OCI-LY7 (cell line): ENCODE measurements at regions not wholly inside any gene's neighbourhood (a gene's known extent, or its start where the extent isn't known, plus 50 kb on each side); places are given as distances from the start of the nearest gene placed in this dataset.

Experiments
- BruUV-seq: library from RNA; stranded (reverse); fragments of 400-500 nt; replicated peaks from 2 replicates; lab custom pipeline; 2021; lab: Mats Ljungman, UMichigan
- CTCF ChIA-PET: fragments of 300-600 bp; sonication (Branson Sonifier 250); formaldehyde crosslinking; loops from one replicate; lab custom pipeline; 2022; ENCODE audit warnings: antibody characterized with exemption; ENCODE audit not compliant: unreplicated experiment; lab: Charles Lee
- POLR2A ChIA-PET: fragments of 300-600 bp; sonication (Branson Sonifier 250); formaldehyde crosslinking; loops from one replicate; lab custom pipeline; 2022; ENCODE audit warnings: antibody characterized with exemption; lab: Charles Lee
- DNase-seq: peaks from one replicate; pipeline ENCODE4 v3.0.0-alpha.2; 2015; ENCODE audit warnings: low spot score
- H2AFZ ChIP-seq: fragments of 200-600 bp; sonication (generic), shearing (Covaris generic); 2 replicates; pipeline ENCODE4 v1.6.1; 2014; ENCODE audit warnings: mild to moderate bottlenecking, antibody characterized with exemption, low read length, moderate library complexity
- H3K27ac ChIP-seq: fragments of 200-600 bp; sonication (generic); 2 replicates; pipeline ENCODE4 v1.5.1; 2014; ENCODE audit warnings: mixed run types, low read depth, mild to moderate bottlenecking, moderate library complexity, low read length, inconsistent platforms; ENCODE audit not compliant: poor library complexity, severe bottlenecking
- H3K36me3 ChIP-seq: fragments of 200-600 bp; sonication (generic); 2 replicates; pipeline ENCODE4 v1.6.1; 2014; ENCODE audit warnings: mild to moderate bottlenecking, antibody characterized with exemption, low read length, moderate library complexity, mixed read lengths; ENCODE audit not compliant: insufficient read depth
- H3K4me1 ChIP-seq: fragments of 200-600 bp; sonication (generic); 2 replicates; pipeline ENCODE4 v1.5.1; 2014; ENCODE audit warnings: mild to moderate bottlenecking, low read length; ENCODE audit not compliant: insufficient read depth, poor library complexity, severe bottlenecking
- H3K4me2 ChIP-seq: fragments of 200-600 bp; sonication (generic); 2 replicates; pipeline ENCODE4 v1.6.1; 2014; ENCODE audit warnings: mild to moderate bottlenecking, low read length
- H3K4me3 ChIP-seq: fragments of 200-600 bp; sonication (generic); 2 replicates; pipeline ENCODE4 v1.5.1; 2014; ENCODE audit warnings: mild to moderate bottlenecking, low read depth, low read length; ENCODE audit not compliant: poor library complexity, severe bottlenecking
- H3K79me2 ChIP-seq: fragments of 200-600 bp; sonication (generic); 2 replicates; pipeline ENCODE4 v1.6.1; 2016; ENCODE audit warnings: low read depth, mild to moderate bottlenecking, low read length, moderate library complexity, mixed read lengths; ENCODE audit not compliant: insufficient read depth
- H3K9me2 ChIP-seq: fragments of 200-600 bp; sonication (generic); 2 replicates; pipeline ENCODE4 v1.6.1; 2016; ENCODE audit warnings: mild to moderate bottlenecking, low read length, mixed read lengths; ENCODE audit not compliant: insufficient read depth
- H3K9me3 ChIP-seq: fragments of 200-600 bp; sonication (generic); 2 replicates; pipeline ENCODE4 v1.6.1; 2014; ENCODE audit warnings: mild to moderate bottlenecking, mixed run types, low read length, mixed read lengths
- H4K20me1 ChIP-seq: fragments of 200-600 bp; sonication (generic); 2 replicates; pipeline ENCODE4 v1.6.1; 2014; ENCODE audit warnings: mild to moderate bottlenecking, antibody characterized with exemption, low read length, moderate library complexity, mixed read lengths; ENCODE audit not compliant: insufficient read depth
- CTCF ChIP-seq: fragments of 200-600 bp; sonication (generic); conservative IDR thresholded peaks from 2 replicates; pipeline ENCODE4 v1.5.1; 2014; ENCODE audit warnings: mild to moderate bottlenecking, antibody characterized with exemption, low read length, moderate library complexity, mixed read lengths
- EZH2phosphoT487 ChIP-seq: fragments of 200-600 bp; sonication (generic); IDR thresholded peaks from 2 replicates; pipeline ENCODE4 v1.6.1; 2018; ENCODE audit warnings: low read depth, borderline replicate concordance, mild to moderate bottlenecking, mixed run types, antibody characterized with exemption, low read length, moderate library complexity, mixed read lengths
- intact Hi-C: fragments of 100-400 bp; cut with micrococcal nuclease; formaldehyde crosslinking; loops from one replicate; pipeline ENCODE4 v1.10.0; 2022; ENCODE audit not compliant: unreplicated experiment

DNA sequence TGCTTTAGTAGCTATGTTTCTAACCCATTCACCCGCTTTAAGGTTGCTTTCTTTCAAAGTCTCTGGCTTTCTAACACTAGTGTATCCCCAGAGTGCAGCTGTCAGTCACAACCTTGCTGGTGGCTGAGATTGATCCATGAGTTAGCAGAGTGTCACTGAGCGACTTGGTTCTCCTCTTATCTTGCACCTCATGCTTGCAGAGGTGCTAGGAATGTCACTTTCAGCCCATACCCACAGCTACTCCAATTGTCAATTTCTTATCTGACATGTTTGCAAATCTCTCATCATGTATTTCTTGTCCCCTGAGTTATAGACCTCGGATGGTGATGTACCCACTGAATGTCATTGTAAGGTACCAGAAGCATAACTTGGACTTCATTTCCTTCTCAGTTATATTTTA is 1110.2 kb downstream of the GALC start:
- no peaks in the 10 kb centered on the region for H3K4me1 ChIP-seq

GRCh38 chr14:86865934-86866333 is 1127.0 kb downstream of the GALC start:
- no peaks in the 10 kb centered on the region for H3K9me3 ChIP-seq
- POLR2A ChIA-PET: interaction anchor here (1.3 kb wide), 1 partner anchor 15 kb away, joined by 3 read pairs; no protein-coding TSS in a partner anchor
- CTCF ChIA-PET: interaction anchor here (0.5 kb wide), 1 partner anchor 763 kb away, joined by 3 read pairs; no protein-coding TSS in a partner anchor

More for the DNA sequence above, 1110.2 kb downstream of the GALC start:
- TF ChIP-seq CTCF (no peak), EZH2phosphoT487 (no peak)
- Histone ChIP-seq H3K36me3 (no peaks in the 10 kb centered on the region), H3K9me2 (no peaks in the 10 kb centered on the region), H4K20me1 (no peaks in the 10 kb centered on the region), H3K4me2 (no peak overlapping the region), H3K9me3 (no peaks in the 10 kb centered on the region), H2AFZ (no peak overlapping the region), H3K4me3 (no peak overlapping the region), H3K27ac (no peak overlapping the region), H3K79me2 (no peaks in the 10 kb centered on the region)
- ChIA-PET CTCF (no interaction called here), POLR2A (interaction anchor here (1.0 to 1.3 kb wide), 2 partner anchors 21 to 332 kb away, joined by 3 to 4 read pairs; no protein-coding TSS in a partner anchor)
- DNase-seq: no peak
- BruUV-seq: no TSS peak
- intact Hi-C loops: no loop called here

More at GRCh38 chr14:86865934-86866333, 1127.0 kb downstream of the GALC start:
- Histone ChIP-seq H3K4me2 (no peak overlapping the region), H3K4me1 (no peaks in the 10 kb centered on the region), H3K27ac (no peak overlapping the region), H3K4me3 (no peak overlapping the region), H3K36me3 (no peaks in the 10 kb centered on the region), H3K9me2 (no peaks in the 10 kb centered on the region), H4K20me1 (no peaks in the 10 kb centered on the region), H3K79me2 (no peaks in the 10 kb centered on the region), H2AFZ (no peak overlapping the region)
- intact Hi-C loops: no loop called here
- BruUV-seq: no TSS peak
- no peak for DNase-seq
- no peak for TF ChIP-seq CTCF
- TF ChIP-seq EZH2phosphoT487: no peak
